CD1c-positive myeloid dendritic cell (primary cell): ENCODE measurements at regions not wholly inside any gene's neighbourhood (a gene's known extent, or its start where the extent isn't known, plus 50 kb on each side); places are given as distances from the start of the nearest gene placed in this dataset.
"Not testable (repeated sequence)": the region's sequence is repeated elsewhere in the genome, so short reads cannot be mapped to it uniquely, and the experiment has no call there.

Experiments
- DNase-seq: peaks from one replicate; pipeline ENCODE4 v3.0.0-alpha.2; 2016; ENCODE audit errors: extremely low spot score

DNA sequence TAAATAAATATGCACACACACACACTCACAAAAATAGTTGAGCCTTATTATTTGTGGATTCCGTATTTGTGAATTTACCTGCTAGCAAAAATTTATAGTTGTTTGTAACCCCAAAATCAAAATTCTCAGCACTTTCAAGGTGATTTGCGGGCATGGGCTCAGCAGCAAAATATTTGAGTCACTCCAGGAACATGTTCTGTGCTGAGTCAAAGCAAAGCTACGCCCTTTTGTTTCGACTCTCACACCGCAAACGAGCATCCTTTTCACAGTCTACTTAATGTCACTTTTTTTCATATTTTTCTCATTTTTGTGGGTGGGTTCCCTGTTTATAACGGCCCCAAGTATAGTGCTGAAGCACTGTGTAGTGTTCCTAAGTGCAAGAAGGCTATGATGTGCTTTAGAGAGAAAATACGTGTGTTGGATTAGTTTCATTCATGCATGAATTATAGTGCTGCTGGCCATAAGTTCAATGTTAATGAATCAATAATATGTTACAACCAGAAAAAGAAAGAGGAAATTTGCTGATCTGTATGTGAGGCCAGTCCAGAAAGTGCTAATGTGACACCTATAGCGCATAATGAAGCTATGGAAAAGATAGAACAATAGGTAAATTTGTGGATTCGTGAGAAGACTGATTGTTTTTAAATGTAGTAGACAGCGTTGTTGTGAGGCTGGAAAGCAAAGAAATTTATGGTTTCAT, 723.2 kb upstream of the AGA start:
- no peak for DNase-seq

- DNase-seq = no peak
Measured at GRCh38 chr4:178165951-178166308, 723.7 kb upstream of the AGA start.

GRCh38 chr4:178173771-178174170, 731.5 kb upstream of the AGA start:
- no peak for DNase-seq

DNA sequence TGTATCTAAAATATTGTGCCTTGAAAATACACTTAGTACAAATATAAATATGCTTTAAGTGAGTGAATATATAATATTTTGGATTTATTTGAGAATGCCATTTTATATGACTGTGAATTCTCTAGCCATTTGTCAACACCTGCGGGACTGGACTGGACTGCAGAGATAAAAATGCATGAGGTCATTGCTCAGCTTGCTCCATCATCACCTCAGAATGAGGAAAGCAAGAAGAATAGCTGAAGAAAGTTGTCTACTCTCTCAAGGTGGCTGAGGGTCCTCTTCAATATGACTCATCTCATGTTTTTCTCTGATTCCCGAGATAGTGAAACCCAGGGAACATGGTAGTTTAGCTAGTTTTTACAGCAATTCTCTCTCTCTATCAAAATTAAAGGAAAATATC, 732.5 kb upstream of the AGA start:
- DNase-seq = no peak

GRCh38 chr4:178185517-178185916, 743.3 kb upstream of the AGA start:
- no peak for DNase-seq

- no peak for DNase-seq
Measured at GRCh38 chr4:178192611-178193010, 750.4 kb upstream of the AGA start.

GRCh38 chr4:178196751-178197374, 754.6 kb upstream of the AGA start:
- no peak for DNase-seq

GRCh38 chr4:178198691-178199090, 756.5 kb upstream of the AGA start:
- DNase-seq = no peak

DNA sequence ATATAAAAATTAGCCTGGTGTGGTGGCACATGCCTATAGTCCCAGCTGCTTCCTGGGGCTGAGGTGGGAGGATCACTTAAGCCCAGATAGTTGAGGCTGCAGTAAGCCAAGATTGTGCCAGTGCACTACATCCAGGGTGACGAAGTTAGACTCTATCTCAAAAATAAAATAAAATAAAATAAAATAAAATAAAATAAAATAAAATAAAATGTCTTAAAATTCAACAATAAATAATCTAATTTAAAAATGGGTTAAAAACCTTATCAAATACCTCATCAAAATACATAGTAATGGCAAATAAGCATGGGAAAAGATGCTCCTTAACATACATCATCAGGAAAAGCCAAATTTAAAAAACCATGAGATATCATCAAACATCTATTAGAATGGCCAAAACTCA, 760.2 kb upstream of the AGA start:
- no peak for DNase-seq

DNA sequence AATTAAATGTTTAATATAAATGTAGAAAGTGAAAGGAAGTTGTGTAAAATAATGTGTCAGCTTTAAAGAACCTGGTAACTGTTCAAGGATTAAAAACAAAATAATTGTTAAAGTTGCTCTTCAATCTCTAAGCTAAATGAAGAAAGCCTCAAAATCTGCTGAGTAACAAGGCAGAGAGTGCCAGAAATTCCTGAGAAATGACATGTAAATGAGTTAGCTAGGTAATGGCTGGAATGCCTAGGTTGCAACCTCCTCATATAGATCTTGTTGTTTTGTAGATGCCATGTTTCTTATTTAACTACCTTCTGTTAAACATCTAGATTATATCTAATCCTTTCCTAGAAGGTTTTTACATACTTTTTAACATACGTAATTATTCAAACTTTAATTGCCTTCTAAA, 763.6 kb upstream of the AGA start:
- DNase-seq = no peak

GRCh38 chr4:178215309-178215708, 773.1 kb upstream of the AGA start:
- DNase-seq = no peak

DNA sequence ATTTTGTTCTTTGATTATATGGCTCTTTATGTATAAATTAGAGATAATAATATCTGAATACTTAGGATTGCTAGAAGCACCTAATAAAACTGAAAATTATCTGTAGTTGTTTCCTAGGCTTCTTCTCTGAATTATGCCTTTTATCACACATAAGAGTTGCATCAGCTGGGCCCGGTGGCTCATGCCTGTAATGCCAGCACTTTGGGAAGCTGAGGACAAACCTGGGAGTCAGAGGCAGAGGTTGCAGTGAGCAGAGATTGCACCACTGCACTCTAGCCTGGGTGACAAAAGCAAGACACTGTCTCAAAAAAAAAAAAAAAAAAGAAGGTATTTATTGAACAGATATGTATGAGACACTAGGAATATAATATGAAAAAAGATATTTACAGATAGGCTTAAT, 773.5 kb upstream of the AGA start:
- no peak for DNase-seq

- DNase-seq = not testable (repeated sequence)
Measured at GRCh38 chr4:178226421-178226820, 784.2 kb upstream of the AGA start.

GRCh38 chr4:178233906-178234305, 791.7 kb upstream of the AGA start:
- no peak for DNase-seq

- no peak for DNase-seq
Measured at GRCh38 chr4:178240891-178241290, 798.7 kb upstream of the AGA start.

GRCh38 chr4:178241601-178242118, 799.4 kb upstream of the AGA start:
- no peak for DNase-seq

DNA sequence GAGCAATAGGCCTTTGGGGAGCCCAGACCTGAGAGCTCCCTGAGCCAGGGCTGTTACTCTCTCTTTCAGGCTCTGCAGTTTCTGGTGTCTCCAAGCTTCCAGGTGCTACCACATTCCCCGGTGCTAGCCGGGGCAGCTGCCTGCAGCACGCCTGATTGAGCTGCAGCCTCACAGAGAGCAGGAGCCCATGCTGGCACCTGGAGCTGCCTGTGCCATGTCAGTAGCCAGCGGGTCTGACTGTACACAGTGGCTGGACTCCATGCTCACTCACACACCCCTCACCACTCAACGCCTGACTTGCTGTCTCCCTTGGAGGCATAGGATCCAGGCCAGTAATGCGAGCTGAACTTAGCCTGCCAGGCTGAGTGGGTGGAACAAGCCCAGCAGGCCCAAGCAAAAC, 800.4 kb upstream of the AGA start:
- DNase-seq = no peak

DNA sequence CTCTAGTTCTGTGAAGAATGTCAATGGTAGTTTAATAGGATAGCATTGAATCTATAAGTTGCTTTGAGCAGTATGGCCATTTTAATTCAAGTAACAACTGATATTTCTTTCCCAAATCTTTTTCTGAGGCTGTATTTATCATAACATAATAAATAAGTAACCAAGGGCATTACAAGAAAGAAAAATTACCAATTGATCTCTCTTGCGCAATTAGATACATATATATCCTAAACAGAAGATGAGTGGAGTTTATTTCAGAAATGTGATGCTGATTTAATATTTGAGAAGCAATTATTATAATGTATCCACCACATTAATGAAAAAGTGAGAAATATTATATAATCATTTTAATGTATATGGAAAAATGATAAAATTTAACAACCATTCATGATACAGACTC, 802.5 kb upstream of the AGA start:
- DNase-seq = no peak

DNA sequence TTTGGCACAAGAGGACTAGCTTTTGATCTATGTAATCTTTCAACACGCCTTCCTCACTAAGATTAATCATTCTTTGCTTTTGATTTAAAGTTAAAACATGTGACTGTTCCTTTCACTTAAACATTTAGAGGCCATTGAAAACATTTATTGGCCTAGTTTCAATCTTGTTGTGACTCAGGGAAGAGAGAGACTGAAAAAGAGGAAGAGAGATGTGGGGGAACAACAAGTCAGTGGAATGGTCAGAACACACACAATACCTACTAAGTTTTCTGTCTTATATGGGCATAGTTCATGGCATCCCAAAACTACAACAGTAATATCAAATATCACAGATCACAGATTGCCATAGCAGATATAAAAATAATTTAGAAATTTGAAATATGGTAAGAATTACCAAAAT, 812.9 kb upstream of the AGA start:
- DNase-seq = no peak

GRCh38 chr4:178258603-178259002, 816.4 kb upstream of the AGA start:
- DNase-seq = no peak

DNA sequence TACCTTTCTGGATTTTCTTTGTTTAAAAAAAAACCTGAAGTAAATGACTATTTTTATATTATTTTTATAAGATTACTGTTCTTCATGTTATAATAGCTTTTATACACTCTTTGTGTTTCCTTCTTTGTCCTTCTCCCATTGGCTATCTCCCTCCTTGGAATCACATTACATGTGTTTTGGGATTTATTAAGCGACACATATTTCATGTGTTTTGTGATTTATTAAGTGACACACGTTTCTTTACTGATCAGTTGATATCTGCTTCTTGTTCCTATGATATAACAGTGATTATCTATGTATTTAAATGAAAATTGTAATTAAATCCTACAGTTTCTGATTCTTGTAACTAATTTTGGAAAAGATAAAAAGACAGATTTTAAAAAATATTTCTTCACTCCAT, 817.3 kb upstream of the AGA start:
- DNase-seq = no peak

DNA sequence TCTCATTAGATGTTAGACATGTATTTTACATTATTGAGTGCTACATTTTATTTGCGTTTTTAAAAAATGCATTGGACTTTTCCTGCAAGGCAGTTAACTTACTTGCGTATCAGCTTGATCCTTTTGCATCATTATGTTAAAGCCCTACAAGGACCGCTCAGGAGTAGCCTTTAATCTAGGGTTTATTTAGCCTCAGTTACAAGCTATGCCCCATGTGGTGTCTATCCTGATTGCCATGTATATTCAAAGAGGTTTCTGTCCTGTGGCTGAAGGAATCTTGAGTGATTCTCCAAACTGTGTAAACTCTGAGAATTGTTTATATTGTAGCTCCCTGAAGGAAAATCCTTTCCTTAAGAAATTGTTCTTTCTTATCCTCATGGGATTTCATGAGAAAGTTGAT, 821.8 kb upstream of the AGA start:
- DNase-seq = no peak

GRCh38 chr4:178271386-178271785, 829.1 kb upstream of the AGA start:
- no peak for DNase-seq

GRCh38 chr4:178273168-178273567, 830.9 kb upstream of the AGA start:
- no peak for DNase-seq
